ENCODE measurements at regions not wholly inside any gene's neighbourhood (a gene's known extent, or its start where the extent isn't known, plus 50 kb on each side); places are given as distances from the start of the nearest gene placed in this dataset.

- Mint-ChIP-seq H3K27me3 (no peaks in the 10 kb centered on the region), H3K4me3 (no peak overlapping the region)
Observed at GRCh38 chr15:93716615-93717231, 514.6 kb upstream of the MCTP2 start.

GRCh38 chr15:93709708-93710107 lies 521.7 kb upstream of the MCTP2 start:
- DNase-seq, result no peak
- Mint-ChIP-seq H3K27me3 (no peaks in the 10 kb centered on the region), H3K27ac (no peak overlapping the region), H3K4me1 (no peaks in the 10 kb centered on the region), H3K9me3 (no peaks in the 10 kb centered on the region), H3K4me3 (no peak overlapping the region), H3K36me3 (ENCODE audit: low read depth) (no peaks in the 10 kb centered on the region)
- intact Hi-C loops (cut with micrococcal nuclease), result no loop called here

More at GRCh38 chr15:93716615-93717231, 514.6 kb upstream of the MCTP2 start:
- intact Hi-C loops (cut with micrococcal nuclease), result no loop called here
- Mint-ChIP-seq H3K36me3 (ENCODE audit: low read depth) (no peaks in the 10 kb centered on the region), H3K4me1 (no peaks in the 10 kb centered on the region), H3K9me3 (no peaks in the 10 kb centered on the region), H3K27ac (no peak overlapping the region)
- DNase-seq, result no peak

GRCh38 chr15:93708724-93709445 lies 522.5 kb upstream of the MCTP2 start:
- no peak overlapping the region for H3K27ac Mint-ChIP-seq
- H3K27me3 Mint-ChIP-seq, result no peaks in the 10 kb centered on the region
- no peak overlapping the region for H3K4me3 Mint-ChIP-seq
- no peak for DNase-seq
- intact Hi-C loops (cut with micrococcal nuclease), result no loop called here
- no peaks in the 10 kb centered on the region for H3K4me1 Mint-ChIP-seq
- H3K36me3 Mint-ChIP-seq (ENCODE audit: low read depth), result no peaks in the 10 kb centered on the region
- H3K9me3 Mint-ChIP-seq, result no peaks in the 10 kb centered on the region

GRCh38 chr15:93707751-93708150 lies 523.6 kb upstream of the MCTP2 start:
- Mint-ChIP-seq H3K27me3 (no peaks in the 10 kb centered on the region), H3K4me3 (no peak overlapping the region), H3K36me3 (ENCODE audit: low read depth) (no peaks in the 10 kb centered on the region), H3K4me1 (no peaks in the 10 kb centered on the region), H3K27ac (no peak overlapping the region), H3K9me3 (no peaks in the 10 kb centered on the region)
- intact Hi-C loops (cut with micrococcal nuclease), result no loop called here
- DNase-seq, result peak; percentile 20

- intact Hi-C loops (cut with micrococcal nuclease), result no loop called here
- Mint-ChIP-seq H3K27ac (no peak overlapping the region), H3K9me3 (no peaks in the 10 kb centered on the region), H3K27me3 (no peaks in the 10 kb centered on the region), H3K4me1 (no peaks in the 10 kb centered on the region), H3K36me3 (ENCODE audit: low read depth) (no peaks in the 10 kb centered on the region), H3K4me3 (no peak overlapping the region)
- peak; percentile 14 for DNase-seq
Observed at GRCh38 chr15:93706495-93707292, 524.7 kb upstream of the MCTP2 start.

- Mint-ChIP-seq H3K9me3 (no peaks in the 10 kb centered on the region), H3K27me3 (no peaks in the 10 kb centered on the region), H3K4me3 (no peak overlapping the region)
Observed at GRCh38 chr15:93705753-93706455, 525.5 kb upstream of the MCTP2 start.

GRCh38 chr15:93703092-93703739 lies 528.1 kb upstream of the MCTP2 start:
- DNase-seq, result peak; percentile 8
- H3K27me3 Mint-ChIP-seq, result no peaks in the 10 kb centered on the region
- no peaks in the 10 kb centered on the region for H3K4me1 Mint-ChIP-seq
- H3K27ac Mint-ChIP-seq, result no peak overlapping the region
- H3K9me3 Mint-ChIP-seq, result no peaks in the 10 kb centered on the region
- no peak overlapping the region for H3K4me3 Mint-ChIP-seq
- H3K36me3 Mint-ChIP-seq (ENCODE audit: low read depth), result no peaks in the 10 kb centered on the region
- intact Hi-C loops (cut with micrococcal nuclease), result no loop called here

More at GRCh38 chr15:93705753-93706455, 525.5 kb upstream of the MCTP2 start:
- Mint-ChIP-seq H3K4me1 (no peaks in the 10 kb centered on the region), H3K36me3 (ENCODE audit: low read depth) (no peaks in the 10 kb centered on the region), H3K27ac (no peak overlapping the region)
- intact Hi-C loops (cut with micrococcal nuclease), result no loop called here
- no peak for DNase-seq

- Mint-ChIP-seq H3K9me3 (peaks cover 6% of the 10 kb centered on the region), H3K4me1 (no peaks in the 10 kb centered on the region), H3K4me3 (no peak overlapping the region), H3K36me3 (ENCODE audit: low read depth) (no peaks in the 10 kb centered on the region), H3K27ac (no peak overlapping the region), H3K27me3 (no peaks in the 10 kb centered on the region)
- no peak for DNase-seq
- intact Hi-C loops (cut with micrococcal nuclease), result no loop called here
Observed at GRCh38 chr15:93700051-93700450, 531.3 kb upstream of the MCTP2 start.

- Mint-ChIP-seq H3K27ac (no peak overlapping the region), H3K4me1 (no peaks in the 10 kb centered on the region), H3K9me3 (peaks cover 6% of the 10 kb centered on the region), H3K27me3 (no peaks in the 10 kb centered on the region), H3K36me3 (ENCODE audit: low read depth) (no peaks in the 10 kb centered on the region), H3K4me3 (no peak overlapping the region)
- DNase-seq, result no peak
- intact Hi-C loops (cut with micrococcal nuclease), result no loop called here
Observed at GRCh38 chr15:93694033-93694432, 537.3 kb upstream of the MCTP2 start.

GRCh38 chr15:93683651-93684050 lies 547.7 kb upstream of the MCTP2 start:
- intact Hi-C loops (cut with micrococcal nuclease), result no loop called here
- DNase-seq, result no peak
- Mint-ChIP-seq H3K9me3 (peaks cover 12% of the 10 kb centered on the region), H3K27ac (no peak overlapping the region), H3K4me1 (no peaks in the 10 kb centered on the region), H3K36me3 (ENCODE audit: low read depth) (no peaks in the 10 kb centered on the region), H3K27me3 (no peaks in the 10 kb centered on the region), H3K4me3 (no peak overlapping the region)

- DNase-seq, result no peak
- Mint-ChIP-seq H3K4me1 (no peaks in the 10 kb centered on the region), H3K36me3 (ENCODE audit: low read depth) (no peaks in the 10 kb centered on the region), H3K9me3 (no peaks in the 10 kb centered on the region), H3K4me3 (no peak overlapping the region), H3K27me3 (no peaks in the 10 kb centered on the region), H3K27ac (no peak overlapping the region)
- intact Hi-C loops (cut with micrococcal nuclease), result no loop called here
Observed at GRCh38 chr15:93671387-93671943, 559.9 kb upstream of the MCTP2 start.

GRCh38 chr15:93670931-93671330 lies 560.4 kb upstream of the MCTP2 start:
- H3K9me3 Mint-ChIP-seq, result no peaks in the 10 kb centered on the region
- H3K27ac Mint-ChIP-seq, result no peak overlapping the region
- H3K36me3 Mint-ChIP-seq (ENCODE audit: low read depth), result no peaks in the 10 kb centered on the region
- H3K27me3 Mint-ChIP-seq, result no peaks in the 10 kb centered on the region
- H3K4me3 Mint-ChIP-seq, result no peak overlapping the region
- DNase-seq, result no peak
- no peaks in the 10 kb centered on the region for H3K4me1 Mint-ChIP-seq
- intact Hi-C loops (cut with micrococcal nuclease), result no loop called here

- Mint-ChIP-seq H3K4me1 (no peaks in the 10 kb centered on the region), H3K27me3 (no peaks in the 10 kb centered on the region), H3K36me3 (ENCODE audit: low read depth) (no peaks in the 10 kb centered on the region), H3K9me3 (no peaks in the 10 kb centered on the region), H3K27ac (no peak overlapping the region), H3K4me3 (no peak overlapping the region)
- no peak for DNase-seq
- intact Hi-C loops (cut with micrococcal nuclease), result no loop called here
Observed at GRCh38 chr15:93664213-93664956, 567.0 kb upstream of the MCTP2 start.

Measured in activated CD4-positive, alpha-beta T cell treated with anti-CD3 and anti-CD28 coated beads, Interleukin-2, amount 10 ng/mL, durations not matched to agents 24 days and 14 days (primary cell).